GM19395 (cell line): ENCODE measurements at regions not wholly inside any gene's neighbourhood (a gene's known extent, or its start where the extent isn't known, plus 50 kb on each side); places are given as distances from the start of the nearest gene placed in this dataset.

ENCODE experiments used
- ATAC-seq: cut with Tn5 transposase; IDR thresholded peaks from one replicate; pipeline ENCODE4 v1.9.1; 2021; ENCODE audit warnings: mild to moderate bottlenecking, moderate library complexity; ENCODE audit not compliant: unreplicated experiment

DNA sequence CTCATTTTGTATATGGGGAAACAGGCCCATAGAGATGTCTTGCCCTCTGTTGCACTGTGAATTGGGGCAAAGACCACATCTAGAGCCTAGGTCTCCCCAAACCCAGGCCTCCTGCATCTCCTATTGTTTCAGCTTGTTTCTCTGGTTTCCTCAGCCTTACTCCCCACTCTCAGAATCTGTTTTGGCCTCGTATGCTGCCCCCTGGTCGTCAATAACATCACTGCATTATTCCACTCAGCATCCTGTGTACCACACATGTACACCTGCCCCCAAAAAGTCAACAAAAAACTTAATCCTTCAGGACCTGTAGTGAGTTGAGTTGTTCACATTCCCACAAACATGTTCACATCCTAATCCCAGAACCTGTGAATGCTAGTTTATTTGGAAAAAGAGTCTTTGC, 184.8 kb downstream of the BRINP2 start:
- no peak for ATAC-seq

DNA sequence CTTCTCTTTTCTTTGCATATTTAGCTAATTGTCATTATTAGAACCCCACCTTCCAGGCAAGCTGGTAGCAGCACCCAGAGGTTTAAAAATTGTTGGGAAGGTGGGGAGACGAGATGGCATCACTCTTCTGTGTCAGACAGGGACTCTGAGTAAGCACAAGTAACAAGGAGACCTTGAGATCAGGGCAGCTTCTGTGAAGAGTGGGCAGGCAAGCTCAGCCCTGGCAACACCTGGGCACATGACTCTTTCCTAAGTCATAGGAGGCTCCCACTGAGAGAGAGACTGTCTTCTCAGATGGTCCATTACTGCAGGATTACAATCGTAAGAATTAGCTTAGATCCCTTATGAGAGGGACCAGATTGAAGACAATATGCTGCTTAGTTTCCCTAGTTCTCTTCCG, 183.5 kb downstream of the BRINP2 start:
- no peak for ATAC-seq

DNA sequence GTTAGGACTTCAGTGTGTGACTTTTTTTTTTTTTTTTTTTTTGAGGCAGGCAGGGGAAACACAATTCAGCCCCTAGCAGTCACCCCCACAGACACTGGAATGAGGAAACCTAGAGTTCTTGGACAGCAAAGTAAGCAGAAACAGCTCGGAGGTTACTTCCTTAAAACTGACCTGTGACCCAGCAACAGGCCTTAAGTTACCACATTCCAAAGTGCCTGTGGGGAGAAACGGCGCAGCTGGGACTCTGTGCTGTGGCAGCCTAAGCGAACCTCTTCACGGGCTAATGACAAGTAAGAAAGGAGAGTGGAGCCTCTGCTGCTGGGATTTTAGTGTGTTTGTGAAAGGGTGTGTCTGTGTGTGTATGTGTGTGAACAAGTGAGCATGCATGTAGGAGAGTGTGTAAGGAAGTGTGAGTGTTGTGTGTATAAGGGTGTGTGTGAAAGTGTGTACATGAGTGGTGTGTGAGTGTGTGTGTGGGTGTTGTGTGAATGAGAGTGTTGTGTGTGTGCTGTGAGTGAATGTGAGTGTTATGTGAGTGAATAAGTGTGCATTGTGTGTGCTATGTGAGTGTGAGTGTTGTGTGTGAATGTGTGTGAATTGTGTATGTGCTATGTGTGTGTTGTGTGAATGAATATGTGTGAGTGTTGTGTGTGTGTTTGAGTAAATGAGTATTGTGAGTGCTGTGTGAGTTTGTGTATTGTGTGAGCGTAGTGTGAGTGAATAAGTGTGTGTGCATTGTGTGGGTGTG, 180.8 kb downstream of the BRINP2 start:
- ATAC-seq: no peak

DNA sequence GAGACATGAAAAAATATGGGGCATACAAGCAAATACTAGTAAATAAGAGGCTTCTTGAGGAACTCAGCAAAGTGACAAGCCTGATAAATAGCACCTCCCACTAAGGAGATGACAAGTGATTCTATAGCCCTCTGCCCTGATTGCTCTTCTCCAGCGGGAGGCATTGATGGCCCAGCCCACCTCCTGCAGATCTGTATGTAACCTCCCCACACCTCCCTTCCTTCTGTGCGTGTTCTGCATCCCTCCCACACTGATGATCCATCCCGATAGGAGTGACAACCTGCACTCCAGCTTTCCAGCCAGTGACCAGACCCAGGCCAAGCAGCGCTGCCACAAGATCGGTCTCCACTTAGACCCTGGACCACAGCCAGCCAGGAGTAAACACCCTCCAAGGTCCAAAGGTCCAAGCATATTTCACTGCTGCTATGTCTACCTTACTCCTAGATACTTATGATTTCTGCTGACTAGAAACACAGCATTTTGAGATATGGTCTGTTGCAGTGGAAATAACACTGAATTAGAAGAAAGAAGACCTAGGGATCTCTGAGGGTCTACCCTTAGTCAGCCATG, 176.1 kb downstream of the BRINP2 start:
- ATAC-seq: no peak

DNA sequence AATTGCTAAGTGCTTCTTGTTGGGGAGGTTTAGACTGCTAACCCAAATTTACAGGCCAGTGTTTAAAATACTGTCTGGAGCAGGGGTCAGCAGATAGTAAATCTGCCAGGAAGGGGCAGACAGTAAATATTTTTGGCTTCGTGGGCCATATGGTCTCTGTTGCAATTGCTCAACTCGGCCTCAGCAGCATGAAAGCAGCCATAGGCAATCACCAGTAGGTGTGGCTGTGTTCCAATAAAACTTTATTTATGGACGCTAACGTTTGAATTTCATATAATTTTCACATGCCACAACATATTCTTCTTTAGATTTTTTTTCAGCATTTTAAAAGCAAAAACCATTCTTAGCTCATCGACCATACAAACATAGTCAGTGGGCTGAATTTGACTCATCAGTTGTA, 172.7 kb downstream of the BRINP2 start:
- no peak for ATAC-seq

DNA sequence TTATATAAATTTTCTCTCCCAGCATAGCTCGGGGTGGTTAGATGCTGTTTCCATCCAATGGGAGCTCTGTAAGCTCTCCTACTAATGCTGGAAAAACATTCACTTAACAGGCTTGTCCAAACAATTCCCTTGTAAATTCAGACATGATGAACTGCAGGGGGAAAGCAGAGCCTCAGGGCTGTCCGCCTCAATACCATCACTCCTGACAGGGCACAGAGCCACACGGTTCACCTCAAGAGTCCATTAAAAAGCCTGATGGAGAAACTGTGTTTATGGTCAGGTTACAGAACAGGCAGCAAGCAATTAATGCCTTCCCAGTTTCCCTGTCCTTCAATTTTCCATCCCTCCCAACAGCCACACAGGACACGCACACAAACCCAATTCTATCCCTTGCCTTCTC, 171.0 kb downstream of the BRINP2 start:
- ATAC-seq: no peak

DNA sequence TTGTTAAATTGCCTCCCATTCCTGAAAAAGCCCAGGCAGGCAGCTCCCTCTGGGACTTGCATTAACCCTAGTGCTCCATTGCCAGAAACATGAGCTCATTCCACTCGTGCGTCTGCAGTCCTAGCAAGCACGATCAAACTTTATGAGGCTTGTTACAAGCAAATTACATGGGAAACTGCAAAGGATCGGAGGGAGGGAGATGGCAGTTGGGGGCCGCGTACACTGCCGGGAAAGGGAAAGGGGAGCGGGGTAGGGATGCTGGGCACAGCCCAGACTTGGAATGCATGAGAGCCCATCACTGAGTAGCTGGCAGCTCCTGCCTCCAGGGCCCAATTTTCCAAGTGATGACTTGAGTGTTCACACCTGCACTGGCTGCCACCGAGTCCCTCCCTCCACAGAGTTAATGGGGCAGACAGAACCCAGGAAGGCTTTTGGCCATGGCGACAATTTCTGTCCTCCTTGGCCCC, 169.9 kb downstream of the BRINP2 start:
- ATAC-seq: no peak

DNA sequence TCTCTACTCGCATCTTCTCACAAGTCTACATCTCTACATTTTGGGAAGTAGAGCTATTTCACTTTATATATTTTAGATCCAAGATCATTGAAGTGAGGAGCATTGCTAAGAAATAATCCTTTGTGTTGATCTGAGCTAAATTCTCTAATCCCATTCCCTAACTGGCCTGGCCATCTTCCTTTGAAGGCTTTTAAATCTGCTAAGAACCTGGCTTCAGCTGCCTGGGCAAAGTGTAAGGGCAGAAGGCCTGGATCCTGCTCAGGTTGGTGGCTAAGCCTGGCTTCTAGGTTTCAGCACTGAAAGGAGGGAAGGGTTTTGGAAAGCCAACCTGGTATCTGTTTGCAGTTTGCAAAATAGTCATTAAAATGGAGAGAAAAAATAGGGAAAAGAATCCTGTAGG, 167.6 kb downstream of the BRINP2 start:
- ATAC-seq: no peak

DNA sequence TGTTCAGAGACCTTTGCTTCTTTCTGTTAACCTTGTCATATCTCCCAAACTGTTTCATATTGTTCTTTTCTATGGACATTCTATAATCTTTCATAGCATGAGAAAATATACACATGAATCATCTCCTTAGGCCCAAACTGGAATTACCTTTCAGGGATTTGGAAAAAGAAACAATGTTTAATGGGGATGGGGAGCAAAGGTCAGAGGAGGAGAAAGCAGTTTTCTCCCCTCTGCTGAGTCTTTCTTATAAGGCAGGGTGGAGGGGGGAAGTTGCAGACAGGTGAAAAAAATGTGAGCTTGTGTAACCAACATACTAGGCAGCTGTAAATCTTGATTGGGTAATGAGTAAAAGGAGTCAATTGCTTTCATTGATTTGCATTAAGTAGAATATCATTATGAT, 164.1 kb downstream of the BRINP2 start:
- ATAC-seq: no peak

DNA sequence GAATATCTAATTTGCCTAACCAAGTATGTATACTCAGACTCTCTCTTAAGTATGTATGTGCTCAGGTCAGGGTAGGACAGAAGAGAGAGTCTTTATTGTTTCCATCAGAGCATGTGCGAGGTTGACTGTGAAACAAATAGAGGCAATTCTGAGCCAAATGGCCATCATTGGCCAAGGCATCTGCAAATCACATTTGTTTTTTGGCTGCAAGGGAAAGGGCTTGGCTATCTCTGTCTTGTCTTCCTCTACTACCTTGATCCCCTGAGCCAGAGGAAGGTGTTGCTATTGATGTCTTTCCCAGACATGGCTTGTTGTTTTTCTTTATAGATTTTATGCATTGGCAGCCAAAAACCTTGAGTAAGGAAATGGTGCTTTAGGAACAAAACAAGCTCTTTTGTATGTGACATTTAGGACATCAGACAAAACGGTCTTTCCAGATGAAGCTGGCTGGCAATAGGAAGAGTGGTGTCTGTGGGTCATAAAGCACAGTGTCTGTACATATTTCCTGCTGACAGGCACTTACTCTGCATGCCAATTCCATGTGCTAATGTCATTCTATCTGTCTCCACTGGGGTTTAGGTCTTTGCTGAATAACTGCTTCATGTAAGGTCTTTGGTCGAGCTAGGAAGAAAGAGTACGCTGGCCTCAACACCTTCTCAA, 163.3 kb downstream of the BRINP2 start:
- no peak for ATAC-seq
